Suprapubic skin (tissue), 4 donors: ENCODE measurements at regions not wholly inside any gene's neighbourhood (a gene's known extent, or its start where the extent isn't known, plus 50 kb on each side); places are given as distances from the start of the nearest gene placed in this dataset.
"Not testable (repeated sequence)": the region's sequence is repeated elsewhere in the genome, so short reads cannot be mapped to it uniquely, and the experiment has no call there.

Source experiments
- DNase-seq, 2 donors: peaks; one replicate each; pipeline ENCODE4 v3.0.0-alpha.2; 2019; ENCODE audit warnings: low spot score in 2 of 2
- H3K27ac ChIP-seq: fragments of 200-600 bp; sonication (generic); one replicate; pipeline ENCODE4 v1.5.1; 2019
- H3K27me3 ChIP-seq: fragments of 200-600 bp; sonication (generic); one replicate; pipeline ENCODE4 v1.5.1; 2019
- H3K36me3 ChIP-seq: fragments of 200-600 bp; sonication (generic); one replicate; pipeline ENCODE4 v1.5.1; 2019
- H3K4me1 ChIP-seq: fragments of 200-600 bp; sonication (generic); one replicate; pipeline ENCODE4 v1.5.1; 2019
- H3K4me3 ChIP-seq: fragments of 200-600 bp; sonication (generic); one replicate; pipeline ENCODE4 v1.5.1; 2019; ENCODE audit warnings: mild to moderate bottlenecking
- H3K9me3 ChIP-seq: fragments of 200-600 bp; sonication (generic); one replicate; pipeline ENCODE4 v1.5.1; 2019
- CTCF ChIP-seq, 2 donors: fragments of 200-600 bp in 1 of 2; fragments of 450-650 bp in 1 of 2; sonication (generic) in 1 of 2; IDR thresholded peaks; one replicate each; pipeline ENCODE4 v1.5.1; 2016 to 2019; ENCODE audit warnings: antibody characterized with exemption in 2 of 2, mild to moderate bottlenecking in 1 of 2, moderate library complexity in 1 of 2
- EP300 ChIP-seq: sonication (generic); formaldehyde crosslinking; IDR thresholded peaks from one replicate; pipeline ENCODE4 v1.6.1; 2017; ENCODE audit warnings: antibody characterized with exemption
- POLR2A ChIP-seq, 2 donors: fragments of 450-650 bp; IDR thresholded peaks; one replicate each; pipeline ENCODE4 v1.6.1; 2017; ENCODE audit warnings: antibody characterized with exemption in 2 of 2, mild to moderate bottlenecking in 2 of 2, moderate library complexity in 2 of 2
- POLR2AphosphoS5 ChIP-seq, 3 donors: sonication (generic); formaldehyde crosslinking; IDR thresholded peaks; one replicate each; pipeline ENCODE4 v1.6.1; 2017; ENCODE audit warnings: antibody characterized with exemption in 3 of 3
- WGBS: methylation state at CpG from one replicate; pipeline ENCODE4 v1.1.5; 2018; 5-methylcytosine and 5-hydroxymethylcytosine counted together

- TF ChIP-seq CTCF (IDR thresholded peaks at IDR 0.05) = no peak
- no peak for TF ChIP-seq EP300
- TF ChIP-seq POLR2AphosphoS5 (IDR thresholded peaks at IDR 0.05) = no peak
- TF ChIP-seq POLR2A (IDR thresholded peaks at IDR 0.05) = no peak
- 79% methylated on average over 3 of the region's 3 CpGs for WGBS
- no peak overlapping the region for H3K27ac ChIP-seq
Observed at GRCh38 chr9:31587146-31587545, 797.3 kb upstream of the ACO1 start.

GRCh38 chr9:31588006-31588405 is 796.4 kb upstream of the ACO1 start:
- Histone ChIP-seq H3K27me3 (no peaks in the 10 kb centered on the region), H3K4me1 (no peaks in the 10 kb centered on the region), H3K36me3 (no peaks in the 10 kb centered on the region), H3K27ac (no peak overlapping the region), H3K4me3 (no peak overlapping the region), H3K9me3 (no peaks in the 10 kb centered on the region)
- WGBS = 85% methylated on average over 4 of the region's 4 CpGs
- TF ChIP-seq EP300 (no peak), CTCF (IDR thresholded peaks at IDR 0.05) (no peak), POLR2AphosphoS5 (IDR thresholded peaks at IDR 0.05) (no peak), POLR2A (IDR thresholded peaks at IDR 0.05) (no peak)
- no peak for DNase-seq

More at GRCh38 chr9:31587146-31587545, 797.3 kb upstream of the ACO1 start:
- no peak overlapping the region for H3K4me3 ChIP-seq
- no peaks in the 10 kb centered on the region for H3K27me3 ChIP-seq
- H3K4me1 ChIP-seq = no peaks in the 10 kb centered on the region
- DNase-seq = no peak
- H3K36me3 ChIP-seq = no peaks in the 10 kb centered on the region
- H3K9me3 ChIP-seq = no peaks in the 10 kb centered on the region

- Histone ChIP-seq H3K9me3 (no peaks in the 10 kb centered on the region), H3K36me3 (no peaks in the 10 kb centered on the region), H3K27me3 (no peaks in the 10 kb centered on the region), H3K27ac (no peak overlapping the region), H3K4me3 (no peak overlapping the region), H3K4me1 (no peaks in the 10 kb centered on the region)
- TF ChIP-seq EP300 = no peak
- no peak for TF ChIP-seq CTCF (IDR thresholded peaks at IDR 0.05)
- TF ChIP-seq POLR2A (IDR thresholded peaks at IDR 0.05) = no peak
- TF ChIP-seq POLR2AphosphoS5 (IDR thresholded peaks at IDR 0.05) = no peak
- no peak for DNase-seq
Observed at GRCh38 chr9:31588756-31589155, 795.7 kb upstream of the ACO1 start.

- Histone ChIP-seq H3K4me3 (no peak overlapping the region), H3K27me3 (no peaks in the 10 kb centered on the region), H3K36me3 (no peaks in the 10 kb centered on the region), H3K27ac (no peak overlapping the region), H3K9me3 (no peaks in the 10 kb centered on the region), H3K4me1 (no peaks in the 10 kb centered on the region)
- TF ChIP-seq POLR2AphosphoS5 (IDR thresholded peaks at IDR 0.05) (no peak), EP300 (no peak), CTCF (IDR thresholded peaks at IDR 0.05) (no peak), POLR2A (IDR thresholded peaks at IDR 0.05) (no peak)
- 80% methylated on average over 2 of the region's 2 CpGs for WGBS
- DNase-seq = no peak
Observed at GRCh38 chr9:31590091-31590490, 794.4 kb upstream of the ACO1 start.

- H3K4me1 ChIP-seq, DNase-seq, H3K36me3 ChIP-seq, H3K27me3 ChIP-seq, H3K4me3 ChIP-seq, H3K27ac ChIP-seq, H3K9me3 ChIP-seq: not testable (repeated sequence)
- WGBS = 94% methylated on average over 5 of the region's 5 CpGs
Observed at GRCh38 chr9:31597086-31597485, 787.4 kb upstream of the ACO1 start.

GRCh38 chr9:31597977-31598376 is 786.5 kb upstream of the ACO1 start:
- DNase-seq = no peak
- H3K4me1 ChIP-seq = no peaks in the 10 kb centered on the region
- no peaks in the 10 kb centered on the region for H3K27me3 ChIP-seq
- no peak overlapping the region for H3K4me3 ChIP-seq
- no peaks in the 10 kb centered on the region for H3K36me3 ChIP-seq
- no peak for TF ChIP-seq EP300
- no peak for TF ChIP-seq CTCF (IDR thresholded peaks at IDR 0.05)
- TF ChIP-seq POLR2AphosphoS5 (IDR thresholded peaks at IDR 0.05) = no peak
- no peak for TF ChIP-seq POLR2A (IDR thresholded peaks at IDR 0.05)
- no peak overlapping the region for H3K27ac ChIP-seq
- no peaks in the 10 kb centered on the region for H3K9me3 ChIP-seq
